Parathyroid adenoma (tissue), 2 donors: ENCODE measurements at regions not wholly inside any gene's neighbourhood (a gene's known extent, or its start where the extent isn't known, plus 50 kb on each side); places are given as distances from the start of the nearest gene placed in this dataset.

Source experiments
- H2AFZ ChIP-seq: fragments of 300-600 bp; sonication (generic); one replicate; pipeline ENCODE4 v1.7.0; 2017; ENCODE audit warnings: antibody characterized with exemption, mild to moderate bottlenecking
- H3K27ac ChIP-seq: fragments of 300-600 bp; sonication (generic); one replicate; pipeline ENCODE4 v1.7.0; 2017
- H3K27me3 ChIP-seq: fragments of 300-600 bp; sonication (generic); one replicate; pipeline ENCODE4 v1.7.0; 2017; ENCODE audit warnings: low read length; ENCODE audit not compliant: control insufficient read depth, insufficient read depth
- H3K36me3 ChIP-seq: fragments of 300-600 bp; sonication (generic); one replicate; pipeline ENCODE4 v1.7.0; 2017; ENCODE audit warnings: low read length; ENCODE audit not compliant: control insufficient read depth, insufficient read depth
- H3K4me1 ChIP-seq: fragments of 300-600 bp; sonication (generic); one replicate; pipeline ENCODE4 v1.7.0; 2017; ENCODE audit warnings: control low read depth
- H3K4me2 ChIP-seq: fragments of 300-600 bp; sonication (generic); one replicate; pipeline ENCODE4 v1.7.0; 2017; ENCODE audit warnings: low read length
- H3K4me3 ChIP-seq: fragments of 300-600 bp; sonication (generic); one replicate; pipeline ENCODE4 v1.7.0; 2017; ENCODE audit warnings: low read depth, low read length
- H3K79me2 ChIP-seq: fragments of 300-600 bp; sonication (generic); one replicate; pipeline ENCODE4 v1.7.0; 2017; ENCODE audit warnings: control low read depth
- H3K9ac ChIP-seq: fragments of 300-600 bp; sonication (generic); one replicate; pipeline ENCODE4 v1.7.0; 2017; ENCODE audit warnings: mild to moderate bottlenecking
- H3K9me3 ChIP-seq: fragments of 300-600 bp; sonication (generic); one replicate; pipeline ENCODE4 v1.7.0; 2017; ENCODE audit warnings: low read length; ENCODE audit not compliant: control insufficient read depth
- CTCF ChIP-seq: fragments of 300-600 bp; sonication (generic); IDR thresholded peaks from one replicate; pipeline ENCODE4 v1.7.0; 2017; ENCODE audit warnings: antibody characterized with exemption, mild to moderate bottlenecking
- donor health status: primary hyperparathyroidism.

- Histone ChIP-seq H3K27ac (no peak overlapping the region), H3K36me3 (no peaks in the 10 kb centered on the region), H3K79me2 (no peaks in the 10 kb centered on the region), H3K9ac (no peak overlapping the region), H3K9me3 (no peaks in the 10 kb centered on the region), H3K4me3 (no peak overlapping the region), H3K4me1 (no peaks in the 10 kb centered on the region), H3K27me3 (no peaks in the 10 kb centered on the region), H2AFZ (no peak overlapping the region), H3K4me2 (no peak overlapping the region)
- TF ChIP-seq CTCF = no peak
Measured at GRCh38 chr5:103883143-103883542, 320.6 kb upstream of the NUDT12 start.

- no peaks in the 10 kb centered on the region for H3K9me3 ChIP-seq
- no peak for TF ChIP-seq CTCF
- H3K9ac ChIP-seq = no peak overlapping the region
- no peak overlapping the region for H3K4me2 ChIP-seq
- H3K4me1 ChIP-seq = no peaks in the 10 kb centered on the region
- no peak overlapping the region for H2AFZ ChIP-seq
- H3K36me3 ChIP-seq = no peaks in the 10 kb centered on the region
- H3K27ac ChIP-seq = no peak overlapping the region
- H3K27me3 ChIP-seq = no peaks in the 10 kb centered on the region
- H3K4me3 ChIP-seq = no peak overlapping the region
- H3K79me2 ChIP-seq = no peaks in the 10 kb centered on the region
Measured at GRCh38 chr5:103881560-103881959, 319.0 kb upstream of the NUDT12 start.

- TF ChIP-seq CTCF = no peak
- H2AFZ ChIP-seq = no peak overlapping the region
- peak overlapping the region; percentile 25 for H3K4me2 ChIP-seq
- H3K27me3 ChIP-seq = no peaks in the 10 kb centered on the region
- H3K9me3 ChIP-seq = no peaks in the 10 kb centered on the region
- H3K4me1 ChIP-seq = no peaks in the 10 kb centered on the region
- no peaks in the 10 kb centered on the region for H3K36me3 ChIP-seq
- H3K4me3 ChIP-seq = no peak overlapping the region
- no peak overlapping the region for H3K9ac ChIP-seq
- H3K79me2 ChIP-seq = no peaks in the 10 kb centered on the region
- H3K27ac ChIP-seq = no peak overlapping the region
Measured at GRCh38 chr5:103867857-103868598, 305.4 kb upstream of the NUDT12 start.

- Histone ChIP-seq H3K4me3 (no peak overlapping the region), H3K27ac (no peak overlapping the region), H3K9me3 (no peaks in the 10 kb centered on the region), H3K36me3 (no peaks in the 10 kb centered on the region), H3K9ac (no peak overlapping the region), H2AFZ (no peak overlapping the region), H3K79me2 (no peaks in the 10 kb centered on the region), H3K27me3 (no peaks in the 10 kb centered on the region), H3K4me2 (no peak overlapping the region), H3K4me1 (no peaks in the 10 kb centered on the region)
- no peak for TF ChIP-seq CTCF
Measured at GRCh38 chr5:103866169-103866568, 303.6 kb upstream of the NUDT12 start.

- H3K4me3 ChIP-seq = no peak overlapping the region
- no peak for TF ChIP-seq CTCF
- no peak overlapping the region for H3K4me2 ChIP-seq
- no peaks in the 10 kb centered on the region for H3K4me1 ChIP-seq
- no peak overlapping the region for H3K27ac ChIP-seq
- H3K27me3 ChIP-seq = no peaks in the 10 kb centered on the region
- H2AFZ ChIP-seq = no peak overlapping the region
- no peaks in the 10 kb centered on the region for H3K36me3 ChIP-seq
- no peaks in the 10 kb centered on the region for H3K9me3 ChIP-seq
- no peak overlapping the region for H3K9ac ChIP-seq
- H3K79me2 ChIP-seq = no peaks in the 10 kb centered on the region
Measured at GRCh38 chr5:103862398-103862797, 299.8 kb upstream of the NUDT12 start.
